ENCODE measurements at regions not wholly inside any gene's neighbourhood (a gene's known extent, or its start where the extent isn't known, plus 50 kb on each side); places are given as distances from the start of the nearest gene placed in this dataset.
"Not testable (repeated sequence)": the region's sequence is repeated elsewhere in the genome, so short reads cannot be mapped to it uniquely, and the experiment has no call there.

DNA sequence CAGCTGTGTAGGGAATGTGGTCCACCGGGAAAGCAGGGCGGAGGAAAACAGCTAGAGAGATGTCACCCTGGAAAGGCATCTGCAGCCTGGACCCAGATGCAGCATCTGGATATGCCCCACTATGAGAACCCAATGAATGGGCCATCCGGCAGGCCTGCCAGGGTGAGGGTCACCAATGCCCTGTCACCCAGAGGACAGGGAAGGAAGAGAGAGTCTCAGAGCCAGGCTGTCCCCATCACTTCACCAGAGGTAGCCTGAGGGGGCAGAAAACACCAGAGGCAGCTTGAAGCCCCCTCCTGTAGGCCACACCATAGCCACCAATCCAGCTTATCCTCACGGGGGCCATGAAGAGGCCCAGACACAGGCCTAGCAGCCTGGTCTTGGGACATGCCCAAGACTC lies 118.8 kb downstream of the TUBA3C start:
- no peak for DNase-seq (ENCODE audit: low read depth in 1 of 2, low spot score in 1 of 2)

DNA sequence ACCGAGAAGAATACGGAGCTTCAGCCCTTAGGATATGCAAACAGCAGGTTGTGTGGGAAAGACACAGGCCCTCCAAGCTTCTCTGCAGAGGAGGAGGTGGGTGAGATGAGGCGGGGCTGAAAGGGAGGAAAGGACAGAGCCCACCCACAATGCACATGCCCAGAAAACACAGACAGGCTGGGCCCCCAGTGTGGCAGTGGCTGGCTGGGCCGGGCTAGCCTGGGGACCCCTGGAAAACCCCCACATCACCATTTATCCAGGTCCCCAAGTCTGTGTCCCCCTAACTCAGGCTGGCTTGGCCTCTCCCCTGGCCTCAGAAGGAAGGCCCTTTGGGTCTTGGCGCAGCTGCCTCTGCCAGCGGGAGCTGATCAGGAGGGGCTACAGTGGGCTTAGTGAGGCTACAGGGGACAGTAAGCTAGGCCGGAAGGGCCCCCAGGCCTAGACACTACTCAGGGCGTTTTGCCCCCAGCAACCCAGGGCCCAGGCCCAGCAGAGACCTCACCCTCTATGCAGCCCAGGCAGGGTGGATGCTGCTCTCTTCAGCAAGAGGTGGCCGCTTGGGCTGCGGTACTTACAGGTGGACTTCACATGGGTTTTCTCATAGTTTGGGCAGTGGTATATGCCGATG lies 119.5 kb downstream of the TUBA3C start:
- no peak for DNase-seq (ENCODE audit: low read depth in 1 of 2, low spot score in 1 of 2)

DNA sequence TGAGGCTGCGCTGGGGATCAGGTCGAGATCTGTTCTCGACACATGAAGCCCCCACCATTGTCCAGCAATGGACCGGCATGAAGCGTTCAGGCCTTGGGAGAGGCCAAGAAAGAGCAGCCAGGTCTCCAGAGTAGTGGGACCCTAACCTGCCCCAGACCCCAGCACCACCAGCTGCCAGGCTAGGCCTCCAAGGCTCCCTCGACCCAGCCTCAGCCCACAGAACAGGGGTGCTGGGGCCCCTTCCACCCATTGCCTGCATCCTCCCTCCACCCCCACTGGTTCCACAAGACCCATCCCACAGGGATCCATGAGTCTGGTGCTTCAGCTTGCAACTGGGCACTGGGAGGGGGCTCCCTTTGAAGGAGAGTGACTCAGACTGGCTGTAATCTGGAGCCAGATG lies 120.3 kb downstream of the TUBA3C start:
- DNase-seq (ENCODE audit: low read depth in 1 of 2, low spot score in 1 of 2) = no peak

DNA sequence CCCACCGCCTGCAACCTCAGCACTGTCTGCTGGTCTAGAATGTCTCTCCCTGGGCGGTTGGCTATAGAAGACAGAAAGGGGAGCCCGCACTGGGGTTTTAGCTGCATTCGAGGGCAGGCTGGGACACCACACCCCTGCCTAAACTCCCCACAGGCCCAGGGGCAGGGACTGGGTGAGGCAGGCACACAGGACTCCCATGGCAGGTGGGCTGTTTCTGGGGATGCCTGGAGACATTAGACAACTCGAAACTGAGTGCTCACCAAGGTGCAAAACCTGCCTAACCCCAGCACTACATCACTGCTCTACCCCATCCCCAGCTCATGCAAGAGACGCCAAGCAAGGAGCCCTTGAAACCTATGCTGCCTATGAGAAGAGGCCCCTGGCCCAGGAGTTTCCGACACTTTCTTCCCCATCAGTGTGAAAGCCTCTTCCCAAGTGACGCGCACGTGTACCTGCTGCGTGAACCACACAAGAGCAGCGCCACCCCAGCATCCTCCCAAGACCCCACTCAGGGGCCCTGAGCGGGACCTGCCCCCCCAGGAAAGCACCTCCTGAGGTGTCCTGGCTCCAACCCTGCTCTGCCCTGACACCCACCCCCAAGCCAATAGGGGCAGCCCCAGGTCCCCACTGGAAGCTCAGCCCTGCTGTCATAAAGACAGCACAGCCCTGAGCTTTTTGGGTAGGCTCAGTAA lies 121.2 kb downstream of the TUBA3C start:
- DNase-seq (ENCODE audit: low read depth in 1 of 2, low spot score in 1 of 2) = no peak

DNA sequence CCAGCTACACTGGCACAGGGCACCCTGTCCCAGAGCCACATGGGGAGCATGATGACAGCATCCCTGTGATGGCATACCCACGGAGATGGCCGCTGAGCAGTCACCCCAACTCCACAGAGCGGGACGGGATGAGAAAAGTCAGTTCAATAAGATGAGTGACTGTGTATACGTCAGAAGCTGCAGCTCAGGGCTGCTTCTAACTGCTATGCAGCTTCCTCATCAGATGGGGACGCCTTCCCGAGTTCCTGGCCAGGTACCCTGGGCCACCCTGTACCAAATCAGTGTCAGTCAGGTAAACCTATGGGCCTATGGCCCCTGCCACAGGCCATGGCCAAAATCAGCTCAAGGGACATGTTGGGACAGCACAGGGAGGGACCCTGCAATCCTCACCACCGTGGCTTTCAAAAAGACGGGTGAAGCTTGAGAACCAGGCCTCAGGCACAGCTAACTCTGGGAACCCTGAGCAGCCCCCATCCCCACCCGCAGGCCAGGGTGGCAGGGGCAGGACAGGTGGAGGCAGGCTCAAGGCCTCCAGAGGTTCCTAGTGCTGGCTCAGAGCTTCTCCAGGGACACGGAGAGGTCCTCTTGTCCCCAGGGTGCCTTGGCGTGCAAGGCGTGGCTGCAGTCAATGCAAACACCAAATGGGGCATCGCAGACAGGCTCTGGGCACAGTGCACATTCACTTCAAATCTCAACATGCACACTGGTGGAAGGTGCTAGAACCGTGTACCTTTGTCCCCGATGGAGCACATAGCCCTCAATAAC lies 122.4 kb downstream of the TUBA3C start:
- no peak for DNase-seq (ENCODE audit: low read depth in 1 of 2, low spot score in 1 of 2)

DNA sequence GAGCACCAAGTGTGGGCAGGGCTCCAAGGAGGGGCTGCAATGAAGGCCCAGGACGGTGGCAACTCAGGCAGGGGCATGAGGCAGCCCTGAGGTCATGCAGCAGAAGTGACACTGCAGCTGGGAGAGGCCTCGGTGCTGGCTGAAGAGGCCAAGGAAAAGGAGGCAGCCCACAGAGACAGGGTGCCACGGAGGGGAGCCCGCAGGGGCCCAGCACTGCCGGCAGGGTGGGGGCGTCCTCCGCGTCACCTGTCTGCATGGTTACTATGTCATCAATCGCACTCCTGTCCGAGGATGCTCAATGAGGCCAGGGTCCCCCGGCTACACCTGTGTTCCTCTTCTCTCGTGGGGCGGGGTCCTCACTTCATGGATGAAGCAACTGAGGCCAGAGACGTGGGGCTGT lies 123.1 kb downstream of the TUBA3C start:
- no peak for DNase-seq (ENCODE audit: low read depth in 1 of 2, low spot score in 1 of 2)

DNA sequence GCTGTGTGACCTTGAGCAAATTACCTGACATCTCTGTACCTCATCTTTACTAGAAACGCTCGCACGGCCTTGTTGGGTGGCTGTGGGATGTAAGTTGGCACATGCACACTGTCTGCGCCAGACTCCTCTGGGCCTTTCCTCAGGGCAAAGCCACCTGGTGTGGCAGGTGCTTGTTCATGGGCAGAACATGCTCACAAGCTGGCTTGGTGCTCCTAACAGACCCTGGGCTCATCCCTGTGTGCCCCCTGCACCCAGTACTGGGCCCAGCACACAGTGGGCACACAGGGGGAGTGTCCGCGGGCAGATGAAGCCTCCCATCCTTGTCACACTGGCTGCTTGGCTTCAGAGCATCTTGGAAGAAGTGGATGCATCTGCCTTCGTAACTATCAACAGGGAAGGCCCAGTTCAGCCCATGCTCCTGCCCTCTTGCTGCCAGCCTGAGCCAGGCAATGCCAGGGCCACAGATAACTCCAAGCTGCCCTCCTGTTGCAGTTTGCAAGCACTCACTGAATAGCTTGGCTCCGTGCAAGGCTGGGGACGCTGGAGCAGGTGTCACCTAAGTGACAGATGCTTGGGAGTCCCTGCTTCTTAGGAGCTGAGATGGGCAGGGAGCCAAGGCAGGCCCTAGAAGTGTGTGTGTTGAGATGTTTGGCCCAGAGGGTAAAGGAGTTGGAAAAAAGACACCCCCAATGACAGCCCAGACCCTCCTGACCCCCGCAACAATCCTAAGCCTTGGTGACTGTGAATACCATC lies 123.9 kb downstream of the TUBA3C start:
- no peak for DNase-seq (ENCODE audit: low read depth in 1 of 2, low spot score in 1 of 2)

DNA sequence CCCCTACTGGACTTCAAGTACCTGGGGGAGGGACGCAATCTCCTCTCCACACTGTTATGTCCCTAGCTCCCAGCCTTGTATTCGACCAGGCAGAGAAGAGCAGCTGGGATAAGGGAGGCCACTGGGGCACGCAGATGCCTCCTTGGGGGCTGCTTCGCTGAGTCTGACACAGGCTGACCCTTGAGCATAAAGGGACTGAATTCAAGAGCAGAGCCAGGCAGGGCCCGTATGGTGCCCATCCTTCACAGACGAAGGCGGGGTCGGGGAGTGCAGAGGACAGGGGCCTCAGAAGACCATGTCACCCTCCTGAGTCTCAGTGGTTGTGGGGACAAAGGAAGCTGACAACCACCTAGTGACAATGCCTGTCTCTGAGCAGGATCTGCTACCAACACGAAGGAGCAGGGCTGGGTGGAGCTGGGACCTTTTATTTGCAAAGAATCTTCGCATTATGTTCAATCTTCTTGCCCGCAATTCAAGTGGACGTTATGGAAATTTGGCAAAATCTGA lies 124.6 kb downstream of the TUBA3C start:
- no peak for DNase-seq (ENCODE audit: low read depth in 1 of 2, low spot score in 1 of 2)

DNA sequence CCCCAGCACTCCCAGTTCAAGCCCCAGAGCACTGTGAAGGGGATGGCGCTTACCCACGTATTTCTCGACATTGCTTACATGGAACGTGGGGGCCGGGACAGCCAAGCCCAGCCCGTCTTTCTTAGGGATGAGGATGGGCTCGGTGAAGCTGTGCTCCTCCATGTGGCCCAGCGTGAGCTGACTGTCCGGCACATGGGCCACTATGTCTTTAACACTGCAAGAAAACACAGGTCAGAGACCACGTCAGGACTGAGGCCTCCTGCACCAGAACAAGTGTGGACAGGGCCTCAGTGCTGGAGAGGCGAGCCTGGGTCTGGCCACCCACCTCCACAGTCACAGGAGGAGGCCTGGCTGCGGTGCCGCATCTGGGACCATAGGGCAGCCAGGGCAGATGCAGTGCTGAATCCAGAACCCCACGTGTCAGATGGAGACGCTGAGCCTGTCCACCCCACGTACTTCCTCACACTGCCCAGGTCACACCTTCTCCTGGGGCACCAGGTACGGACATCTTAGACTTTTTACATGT lies 125.2 kb downstream of the TUBA3C start:
- no peak for DNase-seq (ENCODE audit: low read depth in 1 of 2, low spot score in 1 of 2)

DNA sequence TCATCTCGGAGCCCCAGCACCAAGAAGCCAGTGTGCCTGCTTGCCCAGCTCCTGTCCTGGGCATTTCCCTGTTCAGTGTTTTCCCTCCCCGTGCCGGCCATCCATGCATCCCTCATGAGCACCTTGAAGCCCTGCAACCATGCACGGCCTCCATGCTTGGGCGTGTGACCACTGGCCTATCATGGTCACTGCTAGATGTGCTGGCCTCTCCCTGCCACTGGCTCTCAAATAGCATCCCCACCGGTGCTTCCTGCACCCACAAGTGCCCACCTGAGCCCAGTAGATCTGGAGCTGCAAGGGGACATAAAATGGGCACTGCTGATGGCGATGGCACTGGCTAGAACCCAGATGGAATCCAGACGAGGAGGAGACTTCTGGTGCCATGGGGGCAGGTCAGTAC lies 126.0 kb downstream of the TUBA3C start:
- DNase-seq (ENCODE audit: low read depth in 1 of 2, low spot score in 1 of 2) = no peak

DNA sequence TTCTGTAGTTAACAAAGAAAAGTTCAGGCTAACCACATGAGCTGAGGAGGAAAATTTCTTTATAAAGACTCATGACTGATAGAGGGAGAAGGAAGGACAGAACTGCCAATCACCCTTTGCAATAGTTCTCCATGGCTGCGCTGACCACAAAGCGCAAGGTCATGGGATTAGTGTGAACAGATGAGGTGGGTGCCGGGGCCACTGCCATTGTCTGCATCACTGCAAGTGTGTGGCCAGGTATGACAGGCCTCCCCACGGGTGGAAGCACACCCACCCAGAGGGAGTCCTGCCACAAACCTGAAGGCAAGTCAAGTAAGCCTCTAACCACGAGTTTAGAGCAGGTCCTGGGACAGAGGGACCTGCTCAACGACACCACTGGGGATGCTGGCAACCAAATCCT lies 128.1 kb downstream of the TUBA3C start:
- DNase-seq (ENCODE audit: low read depth in 1 of 2, low spot score in 1 of 2) = no peak

DNA sequence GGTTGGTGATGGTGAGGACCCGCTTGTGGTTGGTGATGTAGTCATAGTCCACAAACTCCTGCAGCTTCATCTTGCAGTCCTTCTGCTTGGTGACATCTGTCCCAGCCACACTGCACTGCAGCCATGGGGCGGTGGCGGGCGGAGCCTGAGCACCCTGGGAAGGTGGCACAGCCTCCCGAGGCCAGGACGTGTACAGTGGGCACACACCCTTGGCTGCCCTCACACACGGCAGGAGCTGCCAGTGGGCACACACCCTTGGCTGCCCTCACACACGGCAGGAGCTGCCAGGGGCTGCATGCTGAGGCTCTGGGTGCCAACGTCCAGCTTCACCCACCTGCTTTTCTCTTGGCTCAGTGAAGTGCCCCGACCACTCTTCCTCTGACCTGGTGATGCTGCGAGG lies 128.7 kb downstream of the TUBA3C start:
- DNase-seq (ENCODE audit: low read depth in 1 of 2, low spot score in 1 of 2) = no peak

DNA sequence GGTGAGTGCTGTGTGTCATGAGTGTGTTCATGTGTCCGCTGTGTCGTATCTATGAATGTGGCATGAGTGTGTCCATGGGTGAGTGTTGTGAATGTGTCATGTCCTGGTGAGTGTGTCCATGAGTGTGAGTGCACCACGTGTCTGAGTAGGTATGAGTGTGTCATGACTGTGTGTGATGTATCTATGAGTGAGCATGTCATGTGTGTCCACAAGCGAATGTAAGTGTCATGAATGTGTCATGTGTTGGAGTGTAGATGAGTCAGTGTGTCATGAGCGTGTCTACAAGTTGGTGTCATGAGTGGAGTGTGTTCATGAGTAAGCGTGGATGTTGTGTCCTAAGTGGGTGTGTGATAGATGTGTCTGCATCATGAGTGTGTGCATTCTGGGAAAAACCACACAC lies 129.4 kb downstream of the TUBA3C start:
- no peak for DNase-seq (ENCODE audit: low read depth in 1 of 2, low spot score in 1 of 2)

DNA sequence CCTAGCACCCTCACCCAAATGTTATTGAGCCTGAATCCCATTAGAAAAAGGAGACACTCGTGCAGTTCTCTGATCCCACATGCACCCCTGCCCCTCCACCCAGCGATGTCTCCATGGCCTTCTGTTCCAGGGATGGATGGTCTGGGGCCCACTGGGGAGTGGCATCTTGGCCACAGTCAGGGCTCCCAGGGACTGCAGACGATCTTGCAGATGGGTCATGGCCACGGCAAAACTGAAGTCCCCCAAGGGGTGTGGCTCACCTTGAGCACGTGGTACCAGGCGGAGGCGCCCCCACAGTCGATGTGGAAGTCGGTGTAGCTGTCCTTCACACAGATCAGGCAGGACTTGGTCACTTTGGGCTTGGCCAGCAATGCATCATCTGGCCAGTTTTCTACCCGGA lies 130.7 kb downstream of the TUBA3C start:
- DNase-seq (ENCODE audit: low read depth in 1 of 2, low spot score in 1 of 2) = no peak

DNA sequence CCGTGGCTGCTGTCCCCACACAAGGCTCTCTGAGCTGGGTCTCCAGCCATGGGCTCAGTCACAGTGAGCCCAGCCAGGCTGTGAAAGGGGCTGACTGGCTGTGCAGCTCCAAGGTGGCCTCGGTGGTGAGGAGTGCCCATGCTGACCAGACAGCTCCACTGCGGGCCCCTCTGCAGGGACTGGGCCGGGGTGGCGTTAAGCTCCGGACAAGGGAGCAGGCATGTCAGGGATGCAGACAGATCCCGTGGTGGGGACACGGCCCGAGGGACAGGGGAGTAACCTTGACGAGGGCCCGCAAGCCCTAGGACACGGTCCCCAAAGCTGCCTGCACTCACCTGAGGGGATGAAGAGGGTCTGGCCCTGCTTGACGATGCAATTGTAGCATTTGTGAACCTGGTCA lies 132.0 kb downstream of the TUBA3C start:
- DNase-seq (ENCODE audit: low read depth in 1 of 2, low spot score in 1 of 2) = not testable (repeated sequence)

DNA sequence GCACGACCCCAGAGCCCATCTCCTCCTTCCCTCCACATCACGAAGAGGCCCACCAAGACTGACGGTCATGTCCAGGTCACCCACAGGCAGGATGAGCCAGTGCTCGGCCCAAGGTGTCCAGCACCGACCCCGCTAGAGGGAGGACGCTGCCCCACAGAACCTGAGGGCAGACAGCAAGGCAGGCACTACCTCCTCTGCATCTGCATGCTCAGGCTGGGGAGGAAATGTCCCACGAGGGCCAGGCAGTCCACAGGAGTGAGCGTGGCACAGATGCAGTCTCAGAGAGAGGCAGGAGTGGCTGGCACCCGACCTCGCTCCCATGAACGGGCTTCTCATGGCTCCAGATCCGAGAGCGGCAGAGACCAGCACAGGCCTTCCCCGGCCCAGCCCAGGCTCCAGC lies 133.2 kb downstream of the TUBA3C start:
- no peak for DNase-seq (ENCODE audit: low read depth in 1 of 2, low spot score in 1 of 2)

DNA sequence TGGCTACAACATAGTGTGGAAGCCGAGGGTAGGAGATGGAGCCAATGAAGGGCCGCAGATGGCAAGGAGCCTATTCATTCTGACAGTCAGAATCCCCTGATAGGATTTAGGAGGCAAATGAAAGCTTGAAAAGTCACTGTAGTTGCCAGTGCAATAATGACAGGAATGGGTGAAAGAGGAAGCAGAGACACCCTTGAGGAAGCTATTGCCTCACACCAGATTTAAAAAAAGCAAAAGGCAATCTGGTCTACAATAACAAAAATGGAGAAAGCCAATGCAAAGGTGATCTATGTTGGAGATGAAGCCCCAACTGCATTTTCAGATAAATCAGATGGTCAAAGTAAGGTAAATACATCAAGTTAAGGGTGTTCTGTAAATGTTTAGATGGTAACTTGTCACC lies 158.5 kb downstream of the TUBA3C start:
- no peak for DNase-seq (ENCODE audit: low read depth in 1 of 2, low spot score in 1 of 2)

DNA sequence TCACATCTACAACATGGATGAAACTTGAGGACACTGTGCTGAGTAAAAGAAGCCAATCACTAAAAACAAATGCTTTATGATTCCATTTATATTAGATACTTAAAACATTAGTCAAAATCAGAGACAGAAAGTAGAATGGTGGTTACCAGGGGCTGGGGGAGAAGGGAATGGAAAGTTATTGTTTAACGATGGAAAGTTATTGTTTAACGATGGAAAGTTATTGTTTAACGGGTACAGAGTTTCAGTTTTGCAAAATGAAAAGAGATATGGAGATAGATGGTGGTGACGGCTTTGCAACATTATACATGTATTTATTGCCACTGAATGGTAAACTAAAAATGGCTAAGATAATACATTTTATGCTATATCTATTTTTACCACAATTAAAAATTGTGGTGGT lies 160.6 kb downstream of the TUBA3C start:
- no peak for DNase-seq (ENCODE audit: low read depth in 1 of 2, low spot score in 1 of 2)

DNA sequence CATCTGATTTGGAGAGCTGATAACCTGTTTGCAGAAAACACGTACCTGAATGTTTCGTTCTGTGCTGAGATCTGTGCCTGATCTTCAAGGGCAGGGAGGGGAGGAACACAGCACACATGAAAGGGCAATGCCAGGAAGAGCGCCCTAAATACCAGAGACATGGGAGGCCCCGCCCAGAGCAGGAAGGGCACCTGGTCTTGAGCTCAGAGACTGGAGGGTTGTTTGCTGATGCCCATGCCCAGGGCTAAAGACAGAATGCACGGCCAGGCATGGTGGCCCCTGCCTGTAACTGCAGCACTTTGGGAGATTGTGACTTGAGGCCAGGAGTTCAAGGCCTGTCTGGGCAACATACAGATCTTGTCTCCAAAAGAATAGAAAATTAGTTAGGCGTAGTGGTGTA lies 183.2 kb downstream of the TUBA3C start:
- no peak for DNase-seq (ENCODE audit: low read depth in 1 of 2, low spot score in 1 of 2)

DNA sequence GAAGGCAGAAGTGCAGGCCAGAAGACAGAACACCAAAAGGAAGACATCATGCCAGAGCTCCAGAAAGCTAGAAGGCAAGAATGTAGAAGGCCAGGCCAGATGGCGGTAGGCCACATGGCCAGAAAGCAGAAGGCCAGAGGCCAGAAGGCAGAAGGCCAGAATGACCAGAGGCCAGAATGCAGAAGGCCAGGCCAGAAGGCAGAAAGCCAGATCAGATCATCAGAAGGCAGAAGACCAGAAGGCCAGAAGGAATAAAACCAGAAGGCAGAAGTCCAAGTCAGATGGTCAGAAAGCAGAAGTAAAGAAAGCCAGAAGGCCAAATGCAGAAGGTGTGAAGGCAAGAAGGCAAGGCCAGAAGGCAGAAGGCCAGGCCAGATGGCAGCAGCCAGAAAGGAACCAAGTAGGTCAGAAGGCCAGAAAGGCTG lies 185.0 kb downstream of the TUBA3C start:
- no peak for DNase-seq (ENCODE audit: low read depth in 1 of 2, low spot score in 1 of 2)

DNA sequence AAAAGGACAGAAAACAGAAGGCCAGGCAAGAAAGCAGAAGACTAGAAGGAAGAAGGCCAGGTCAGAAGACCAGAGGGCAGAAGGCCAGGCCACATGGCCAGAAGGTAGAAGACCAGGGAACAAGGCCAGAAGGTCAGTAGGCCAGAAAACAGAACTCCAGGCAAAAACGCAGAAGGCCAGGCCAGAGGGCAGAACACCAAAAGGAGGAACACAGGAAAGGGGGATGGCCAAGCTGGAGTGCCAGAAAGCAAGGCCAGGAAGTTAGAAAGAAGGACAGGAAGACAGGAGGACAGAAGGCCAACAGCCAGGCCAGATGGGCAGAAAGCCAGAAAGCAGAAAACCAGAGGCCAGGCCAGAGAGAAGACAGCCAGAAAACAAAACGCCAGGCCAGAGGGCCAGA lies 185.4 kb downstream of the TUBA3C start:
- no peak for DNase-seq (ENCODE audit: low read depth in 1 of 2, low spot score in 1 of 2)

Data from stimulated activated CD4-positive, alpha-beta T cell treated with anti-CD3 and anti-CD28 coated beads, Interleukin-15, amount 100 ng/mL, for 1 hour (primary cell).